Mesenchymal stem cell (in vitro differentiated cells and primary cell): ENCODE measurements at regions not wholly inside any gene's neighbourhood (a gene's known extent, or its start where the extent isn't known, plus 50 kb on each side); places are given as distances from the start of the nearest gene placed in this dataset.

Source experiments
- DNase-seq: peaks from one replicate; pipeline ENCODE4 v3.0.0-alpha.2; 2013
- H2AFZ ChIP-seq: one replicate; pipeline ENCODE4 v1.6.1; 2013; ENCODE audit warnings: low read depth, mild to moderate bottlenecking, control low read depth, inconsistent platforms, low read length, moderate library complexity
- H2AK5ac ChIP-seq: 2 replicates; pipeline ENCODE4 v1.6.1; 2013; ENCODE audit warnings: low read length, moderate library complexity, mild to moderate bottlenecking, inconsistent platforms; ENCODE audit not compliant: severe bottlenecking
- H2BK120ac ChIP-seq: one replicate; pipeline ENCODE4 v1.6.1; 2013; ENCODE audit warnings: low read depth, mild to moderate bottlenecking, inconsistent platforms, low read length, moderate library complexity
- H2BK12ac ChIP-seq, 2 experiments: one replicate each; pipeline ENCODE4 v1.6.1; 2013; ENCODE audit warnings: inconsistent platforms in 2 of 2, low read length in 2 of 2, mild to moderate bottlenecking in 2 of 2, moderate library complexity in 2 of 2, control low read depth in 1 of 2
- H2BK15ac ChIP-seq: one replicate; pipeline ENCODE4 v1.6.1; 2013; ENCODE audit warnings: mild to moderate bottlenecking, low read depth, inconsistent platforms; ENCODE audit not compliant: poor library complexity, severe bottlenecking
- H2BK5ac ChIP-seq: 2 replicates; pipeline ENCODE4 v1.6.1; 2013; ENCODE audit warnings: low read depth, mild to moderate bottlenecking, low read length, control low read depth, inconsistent platforms; ENCODE audit not compliant: poor library complexity, severe bottlenecking
- H3K14ac ChIP-seq, 2 experiments: one replicate each; pipeline ENCODE4 v1.6.1; 2013; ENCODE audit warnings: inconsistent platforms in 2 of 2, low read length in 2 of 2, control low read depth in 1 of 2, mild to moderate bottlenecking in 1 of 2, moderate library complexity in 1 of 2
- H3K18ac ChIP-seq, 2 experiments: one replicate each; pipeline ENCODE4 v1.6.1; 2013; ENCODE audit warnings: inconsistent platforms in 2 of 2, low read length in 2 of 2, control low read depth in 1 of 2, low read depth in 1 of 2, mild to moderate bottlenecking in 1 of 2
- H3K23ac ChIP-seq, 2 experiments: one replicate each; pipeline ENCODE4 v1.6.1; 2013; ENCODE audit warnings: inconsistent platforms in 2 of 2, low read length in 2 of 2, mild to moderate bottlenecking in 2 of 2, moderate library complexity in 2 of 2, control low read depth in 1 of 2
- H3K27ac ChIP-seq: 2 replicates; pipeline ENCODE4 v1.5.1; 2013; ENCODE audit warnings: mild to moderate bottlenecking, moderate library complexity, low read length, control low read depth, inconsistent platforms; ENCODE audit not compliant: poor library complexity, severe bottlenecking
- H3K27me3 ChIP-seq, 2 experiments: 2 replicates each; pipeline versions ENCODE4 v1.6.1 to v1.7.0; 2013; ENCODE audit warnings: low read length in 2 of 2, mild to moderate bottlenecking in 2 of 2, moderate library complexity in 2 of 2, control low read depth in 1 of 2, inconsistent platforms in 1 of 2; ENCODE audit not compliant: control insufficient read depth in 1 of 2, insufficient read depth in 1 of 2
- H3K36me3 ChIP-seq, 2 experiments: 2 replicates each; pipeline versions ENCODE4 v1.6.1 to v1.7.0; 2013; ENCODE audit warnings: low read length in 2 of 2, control low read depth in 1 of 2, inconsistent platforms in 1 of 2, low read depth in 1 of 2, mild to moderate bottlenecking in 1 of 2; ENCODE audit not compliant: insufficient read depth in 2 of 2, control insufficient read depth in 1 of 2
- H3K4ac ChIP-seq, 2 experiments: one replicate each; pipeline ENCODE4 v1.6.1; 2013; ENCODE audit warnings: inconsistent platforms in 2 of 2, low read length in 2 of 2, mild to moderate bottlenecking in 2 of 2, moderate library complexity in 2 of 2, control low read depth in 1 of 2, low read depth in 1 of 2
- H3K4me1 ChIP-seq: 2 replicates; pipeline ENCODE4 v1.6.1; 2013; ENCODE audit warnings: low read depth, low read length, control low read depth; ENCODE audit not compliant: control insufficient read depth, insufficient read depth
- H3K4me2 ChIP-seq: 2 replicates; pipeline ENCODE4 v1.6.1; 2013; ENCODE audit warnings: low read length, mild to moderate bottlenecking, inconsistent platforms; ENCODE audit not compliant: poor library complexity, severe bottlenecking
- H3K4me3 ChIP-seq, 2 experiments: 2 replicates each; pipeline versions ENCODE4 v1.5.1 to v1.7.0; 2013; ENCODE audit warnings: low read length in 2 of 2, mild to moderate bottlenecking in 2 of 2, control low read depth in 1 of 2, low read depth in 1 of 2; ENCODE audit not compliant: insufficient read depth in 1 of 2
- H3K79me1 ChIP-seq: replicated peaks from 2 replicates; pipeline ENCODE4 v1.6.1; 2013; ENCODE audit warnings: mild to moderate bottlenecking, control low read depth, low read length, inconsistent platforms; ENCODE audit not compliant: poor library complexity, severe bottlenecking
- H3K9ac ChIP-seq: 2 replicates; pipeline ENCODE4 v1.7.0; 2013; ENCODE audit warnings: mild to moderate bottlenecking, low read length, moderate library complexity
- H3K9me3 ChIP-seq: 2 replicates; pipeline ENCODE4 v1.7.0; 2013; ENCODE audit warnings: mild to moderate bottlenecking, low read length; ENCODE audit not compliant: control insufficient read depth
- H4K8ac ChIP-seq: one replicate; pipeline ENCODE4 v1.6.1; 2013; ENCODE audit warnings: inconsistent platforms, mild to moderate bottlenecking, low read length, moderate library complexity
- H4K91ac ChIP-seq: one replicate; pipeline ENCODE4 v1.6.1; 2013; ENCODE audit warnings: mild to moderate bottlenecking, low read length, inconsistent platforms
- WGBS: methylation state at CpG from one replicate; pipeline ENCODE4 v1.1.7; 2013; ENCODE audit warnings: mixed read lengths; 5-methylcytosine and 5-hydroxymethylcytosine counted together

GRCh38 chr4:84433633-84434222, 65.4 kb downstream of the NKX6-1 start:
- Histone ChIP-seq H3K36me3 (no peaks in the 10 kb centered on the region), H2AK5ac (no peak overlapping the region), H3K23ac (no peak overlapping the region), H3K27me3 (peaks cover 0 to 3% of the 10 kb centered on the region in 2 experiments), H2BK120ac (no peak overlapping the region), H3K79me1 (no peaks in the 10 kb centered on the region), H4K91ac (no peak overlapping the region), H3K4ac (no peak overlapping the region), H3K14ac (no peak overlapping the region), H3K18ac (no peak overlapping the region), H4K8ac (no peak overlapping the region), H3K9ac (no peak overlapping the region), H2BK12ac (no peak overlapping the region), H3K4me2 (no peak overlapping the region), H3K4me3 (no peak overlapping the region), H3K4me1 (no peaks in the 10 kb centered on the region), H2BK5ac (no peak overlapping the region), H2AFZ (no peak overlapping the region), H3K27ac (no peak overlapping the region), H2BK15ac (no peak overlapping the region), H3K9me3 (no peaks in the 10 kb centered on the region)
- no peak for DNase-seq
- 29% methylated on average over 4 of the region's 6 CpGs for WGBS

GRCh38 chr4:84432713-84433112, 66.4 kb downstream of the NKX6-1 start:
- Histone ChIP-seq H3K4me2 (no peak overlapping the region), H3K27ac (no peak overlapping the region), H2BK12ac (no peak overlapping the region), H3K23ac (no peak overlapping the region), H3K9ac (no peak overlapping the region), H3K4me3 (no peak overlapping the region), H3K18ac (no peak overlapping the region), H3K14ac (no peak overlapping the region), H3K4me1 (no peaks in the 10 kb centered on the region), H3K36me3 (no peaks in the 10 kb centered on the region), H4K8ac (no peak overlapping the region), H4K91ac (no peak overlapping the region), H3K79me1 (no peaks in the 10 kb centered on the region), H2AFZ (no peak overlapping the region), H3K9me3 (no peaks in the 10 kb centered on the region), H2BK120ac (no peak overlapping the region), H2AK5ac (no peak overlapping the region), H2BK15ac (no peak overlapping the region), H2BK5ac (no peak overlapping the region), H3K4ac (no peak overlapping the region), H3K27me3 (peaks cover 0 to under 1% of the 10 kb centered on the region in 2 experiments)
- DNase-seq: no peak

- Histone ChIP-seq H2BK5ac (no peak overlapping the region), H2BK120ac (no peak overlapping the region), H4K8ac (no peak overlapping the region), H3K14ac (no peak overlapping the region), H2AFZ (no peak overlapping the region), H3K36me3 (no peaks in the 10 kb centered on the region), H3K18ac (no peak overlapping the region), H3K23ac (no peak overlapping the region), H2BK12ac (no peak overlapping the region), H3K4me3 (no peak overlapping the region), H4K91ac (no peak overlapping the region), H3K27ac (no peak overlapping the region), H3K9ac (no peak overlapping the region), H3K27me3 (peaks cover 0 to 20% of the 10 kb centered on the region in 2 experiments), H3K9me3 (peaks cover 3% of the 10 kb centered on the region), H2BK15ac (no peak overlapping the region), H3K4me1 (no peaks in the 10 kb centered on the region), H2AK5ac (no peak overlapping the region), H3K4ac (no peak overlapping the region), H3K4me2 (no peak overlapping the region), H3K79me1 (no peaks in the 10 kb centered on the region)
- DNase-seq: no peak
- no CpG with 5 or more reads among the region's 1 CpG for WGBS
Observed at GRCh38 chr4:84420608-84421007, 78.5 kb downstream of the NKX6-1 start.

- Histone ChIP-seq H3K27me3 (peaks cover 0 to 20% of the 10 kb centered on the region in 2 experiments), H3K4me2 (no peak overlapping the region), H2BK12ac (no peak overlapping the region), H3K79me1 (no peaks in the 10 kb centered on the region), H4K91ac (no peak overlapping the region), H2BK120ac (no peak overlapping the region), H3K36me3 (no peaks in the 10 kb centered on the region), H2BK5ac (no peak overlapping the region), H3K4me3 (no peak overlapping the region), H3K27ac (no peak overlapping the region), H2AK5ac (no peak overlapping the region), H4K8ac (no peak overlapping the region), H3K18ac (no peak overlapping the region), H3K4me1 (no peaks in the 10 kb centered on the region), H3K14ac (no peak overlapping the region), H3K9me3 (no peaks in the 10 kb centered on the region), H3K4ac (no peak overlapping the region), H2BK15ac (no peak overlapping the region), H3K23ac (no peak overlapping the region), H2AFZ (no peak overlapping the region), H3K9ac (no peak overlapping the region)
- no peak for DNase-seq
- WGBS: 72% methylated on average over 3 of the region's 3 CpGs
Observed at GRCh38 chr4:84419201-84419600, 79.9 kb downstream of the NKX6-1 start.
